SKM-1 treated with dmso at 0.1 percent for 144 hours (cell line): ENCODE measurements at regions not wholly inside any gene's neighbourhood (a gene's known extent, or its start where the extent isn't known, plus 50 kb on each side); places are given as distances from the start of the nearest gene placed in this dataset.

Source experiments
- DNase-seq: peaks from one replicate; lab custom pipeline; 2025; ENCODE audit not compliant: unreplicated experiment; lab: John Stamatoyannopoulos, UW

GRCh38 chr3:64355401-64355807 is 130.1 kb upstream of the PRICKLE2 start:
- peak; percentile 58 for DNase-seq

GRCh38 chr3:64354956-64355355 is 129.7 kb upstream of the PRICKLE2 start:
- DNase-seq, result no peak

GRCh38 chr3:64354221-64354620 is 129.0 kb upstream of the PRICKLE2 start:
- no peak for DNase-seq

GRCh38 chr3:64353226-64353625 is 128.0 kb upstream of the PRICKLE2 start:
- no peak for DNase-seq

GRCh38 chr3:64352639-64352992 is 127.3 kb upstream of the PRICKLE2 start:
- DNase-seq, result no peak

- DNase-seq, result no peak
These were observed 126.7 kb upstream of the PRICKLE2 start for GRCh38 chr3:64351713-64352638.

GRCh38 chr3:64349551-64349950 is 124.3 kb upstream of the PRICKLE2 start:
- no peak for DNase-seq

GRCh38 chr3:64345371-64345770 is 120.1 kb upstream of the PRICKLE2 start:
- DNase-seq, result no peak

GRCh38 chr3:64344721-64345207 is 119.5 kb upstream of the PRICKLE2 start:
- DNase-seq, result no peak

GRCh38 chr3:64343689-64344430 is 118.6 kb upstream of the PRICKLE2 start:
- no peak for DNase-seq

GRCh38 chr3:64342940-64343688 is 117.8 kb upstream of the PRICKLE2 start:
- no peak for DNase-seq

GRCh38 chr3:64341296-64341695 is 116.0 kb upstream of the PRICKLE2 start:
- no peak for DNase-seq

- no peak for DNase-seq
These were observed 115.4 kb upstream of the PRICKLE2 start for GRCh38 chr3:64340641-64341101.

- DNase-seq, result no peak
These were observed 111.2 kb upstream of the PRICKLE2 start for GRCh38 chr3:64336488-64336887.

- no peak for DNase-seq
These were observed 107.4 kb upstream of the PRICKLE2 start for GRCh38 chr3:64332459-64333350.

GRCh38 chr3:64331605-64332004 is 106.3 kb upstream of the PRICKLE2 start:
- DNase-seq, result no peak

- no peak for DNase-seq
These were observed 103.8 kb upstream of the PRICKLE2 start for GRCh38 chr3:64329037-64329436.

- DNase-seq, result no peak
These were observed 102.0 kb upstream of the PRICKLE2 start for GRCh38 chr3:64327100-64327804.

- DNase-seq, result no peak
These were observed 96.5 kb upstream of the PRICKLE2 start for GRCh38 chr3:64321747-64322146.

- DNase-seq, result no peak
These were observed 94.1 kb upstream of the PRICKLE2 start for GRCh38 chr3:64319391-64319790.
